ENCODE measurements at regions not wholly inside any gene's neighbourhood (a gene's known extent, or its start where the extent isn't known, plus 50 kb on each side); places are given as distances from the start of the nearest gene placed in this dataset.

DNA sequence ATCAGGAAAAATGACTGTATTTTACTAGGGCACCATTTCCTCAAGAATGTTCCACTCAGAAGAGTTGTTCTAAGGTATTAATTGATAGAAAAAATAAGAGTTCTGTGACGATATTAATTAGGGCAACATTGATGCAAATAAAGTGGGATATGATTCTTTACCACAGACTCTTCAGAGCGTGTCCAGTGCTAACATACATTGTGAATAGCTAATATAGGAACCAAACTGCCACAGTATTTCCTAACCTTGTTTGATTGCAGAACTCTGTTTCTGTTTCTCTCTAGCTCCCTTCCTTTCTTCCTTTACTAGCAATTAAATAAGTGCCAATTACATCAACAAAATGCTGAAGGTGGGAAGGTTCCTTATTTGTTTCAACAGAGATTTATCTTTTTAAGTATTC, 154.1 kb upstream of the CPEB2 start:
- TF ChIP-seq GATA2 (IDR thresholded peaks at IDR 0.05; ENCODE audit: low read depth, low read length) (no peak), GATA3 (IDR thresholded peaks at IDR 0.05; ENCODE audit: low read depth, low read length) (no peak)

All from SH-SY5Y (cell line).